ENCODE measurements at regions not wholly inside any gene's neighbourhood (a gene's known extent, or its start where the extent isn't known, plus 50 kb on each side); places are given as distances from the start of the nearest gene placed in this dataset.

DNA sequence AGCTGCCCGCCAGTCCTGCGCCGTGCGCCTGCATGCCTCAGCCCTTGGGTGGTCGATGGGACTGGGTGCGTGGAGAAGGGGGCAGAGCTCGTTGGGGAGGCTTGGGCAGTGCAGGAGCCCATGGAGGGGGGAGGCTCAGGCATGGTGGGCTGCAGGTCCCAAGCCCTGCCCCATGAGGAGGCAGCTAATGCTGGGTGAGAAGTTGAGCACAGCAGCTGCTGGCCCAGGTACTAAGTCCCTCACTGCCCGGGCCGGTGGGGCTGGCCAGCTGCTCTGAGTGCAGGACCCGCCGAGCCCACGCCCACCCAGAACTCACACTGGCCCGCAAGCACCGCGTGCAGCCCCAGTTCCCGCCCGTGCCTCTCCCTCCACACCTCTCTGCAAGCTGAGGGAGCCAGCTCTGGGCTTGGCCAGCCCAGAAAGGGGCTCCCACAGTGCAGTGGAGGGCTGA lies 764.3 kb upstream of the TYRP1 start:
- Mint-ChIP-seq H3K4me3 (no peak overlapping the region), H3K4me1 (no peaks in the 10 kb centered on the region), H3K9me3 (ENCODE audit: insufficient read depth) (peaks cover 2% of the 10 kb centered on the region), H3K27me3 (no peaks in the 10 kb centered on the region), H3K27ac (no peak overlapping the region)
- Histone ChIP-seq H3K27me3 (replicated peaks in 1 of 4; ENCODE audit: control extremely low read depth in 1 of 4, control insufficient read depth in 3 of 4, insufficient read depth in 4 of 4, low read length in 3 of 4) (no peaks in the 10 kb centered on the region), H3K4me1 (ENCODE audit: control insufficient read depth in 2 of 2, insufficient read depth in 2 of 2, low read length in 2 of 2) (no peaks in the 10 kb centered on the region), H3K9ac (ENCODE audit: low read length) (no peak overlapping the region), H3K27ac (ENCODE audit: low read length in 2 of 2) (no peak overlapping the region), H3K79me2 (ENCODE audit: control insufficient read depth, insufficient read depth, low read length) (no peaks in the 10 kb centered on the region), H3K36me3 (replicated peaks in 1 of 2; ENCODE audit: control extremely low read depth in 1 of 2, control insufficient read depth in 1 of 2, extremely low read depth in 1 of 2, insufficient read depth in 2 of 2, low read length in 1 of 2) (no peaks in the 10 kb centered on the region), H4K20me1 (ENCODE audit: control insufficient read depth, insufficient read depth, low read length, poor library complexity, severe bottlenecking) (no peaks in the 10 kb centered on the region), H3K9me3 (ENCODE audit: control extremely low read depth in 1 of 3, control insufficient read depth in 2 of 3, insufficient read depth in 1 of 3, low read length in 2 of 3) (peaks cover 0 to 8% (median 0%) of the 10 kb centered on the region in 3 donors), H2AFZ (ENCODE audit: insufficient read depth, low read depth, low read length, poor library complexity, severe bottlenecking) (no peak overlapping the region), H3K4me2 (replicated peaks; ENCODE audit: low read depth, low read length, poor library complexity, severe bottlenecking) (no peak overlapping the region), H3K4me3 (ENCODE audit: control extremely low read depth in 1 of 5, extremely low read depth in 1 of 5, insufficient read depth in 1 of 5, low read depth in 2 of 5, low read length in 4 of 5) (no peak overlapping the region)
- CTCF ChIA-PET: no interaction called here
- TF ChIP-seq EZH2 (IDR thresholded peaks at IDR 0.05; ENCODE audit: borderline replicate concordance, insufficient read depth, low read depth, low read length, poor library complexity, severe bottlenecking): no peak
- TF ChIP-seq, protein P1, sequence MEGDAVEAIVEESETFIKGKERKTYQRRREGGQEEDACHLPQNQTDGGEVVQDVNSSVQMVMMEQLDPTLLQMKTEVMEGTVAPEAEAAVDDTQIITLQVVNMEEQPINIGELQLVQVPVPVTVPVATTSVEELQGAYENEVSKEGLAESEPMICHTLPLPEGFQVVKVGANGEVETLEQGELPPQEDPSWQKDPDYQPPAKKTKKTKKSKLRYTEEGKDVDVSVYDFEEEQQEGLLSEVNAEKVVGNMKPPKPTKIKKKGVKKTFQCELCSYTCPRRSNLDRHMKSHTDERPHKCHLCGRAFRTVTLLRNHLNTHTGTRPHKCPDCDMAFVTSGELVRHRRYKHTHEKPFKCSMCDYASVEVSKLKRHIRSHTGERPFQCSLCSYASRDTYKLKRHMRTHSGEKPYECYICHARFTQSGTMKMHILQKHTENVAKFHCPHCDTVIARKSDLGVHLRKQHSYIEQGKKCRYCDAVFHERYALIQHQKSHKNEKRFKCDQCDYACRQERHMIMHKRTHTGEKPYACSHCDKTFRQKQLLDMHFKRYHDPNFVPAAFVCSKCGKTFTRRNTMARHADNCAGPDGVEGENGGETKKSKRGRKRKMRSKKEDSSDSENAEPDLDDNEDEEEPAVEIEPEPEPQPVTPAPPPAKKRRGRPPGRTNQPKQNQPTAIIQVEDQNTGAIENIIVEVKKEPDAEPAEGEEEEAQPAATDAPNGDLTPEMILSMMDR (IDR thresholded peaks at IDR 0.05): no peak
- WGBS (ENCODE audit: insufficient coverage): 91% methylated on average over 13 of the region's 17 CpGs
- POLR2A ChIA-PET: no interaction called here
- DNase-seq: no peak
- intact Hi-C loops (cut with micrococcal nuclease): no loop called here
- ATAC-seq (ENCODE audit: low read depth): no peak

DNA sequence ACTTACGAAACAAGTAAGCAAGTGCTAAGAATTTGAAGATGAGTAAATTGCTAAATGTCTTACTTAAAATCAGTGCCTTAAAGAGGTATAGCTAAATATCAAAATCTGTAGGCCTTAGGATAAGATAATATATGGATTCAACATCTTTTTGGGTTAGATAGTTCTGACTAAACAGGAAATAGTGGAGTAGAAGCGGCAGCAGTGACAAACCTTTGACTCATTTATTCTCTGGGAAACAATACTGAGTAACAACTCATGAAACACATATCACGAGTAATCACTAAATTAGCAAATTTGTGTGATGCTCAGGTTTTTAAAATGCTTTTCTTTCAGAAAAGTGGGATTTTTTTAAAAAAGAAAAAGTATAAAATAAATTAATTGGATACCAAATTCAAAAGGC lies 762.1 kb upstream of the TYRP1 start:
- no peak overlapping the region for H3K4me3 Mint-ChIP-seq
- H3K4me1 ChIP-seq (ENCODE audit: control insufficient read depth in 2 of 2, insufficient read depth in 2 of 2, low read length in 2 of 2): no peaks in the 10 kb centered on the region

More for the DNA sequence above, 762.1 kb upstream of the TYRP1 start:
- Histone ChIP-seq H2AFZ (ENCODE audit: insufficient read depth, low read depth, low read length, poor library complexity, severe bottlenecking) (no peak overlapping the region), H3K27me3 (replicated peaks in 1 of 4; ENCODE audit: control extremely low read depth in 1 of 4, control insufficient read depth in 3 of 4, insufficient read depth in 4 of 4, low read length in 3 of 4) (no peaks in the 10 kb centered on the region), H3K27ac (ENCODE audit: low read length in 2 of 2) (no peak overlapping the region), H4K20me1 (ENCODE audit: control insufficient read depth, insufficient read depth, low read length, poor library complexity, severe bottlenecking) (no peaks in the 10 kb centered on the region), H3K9ac (ENCODE audit: low read length) (no peak overlapping the region), H3K4me2 (replicated peaks; ENCODE audit: low read depth, low read length, poor library complexity, severe bottlenecking) (no peak overlapping the region), H3K4me3 (ENCODE audit: control extremely low read depth in 1 of 5, extremely low read depth in 1 of 5, insufficient read depth in 1 of 5, low read depth in 2 of 5, low read length in 4 of 5) (no peak overlapping the region), H3K79me2 (ENCODE audit: control insufficient read depth, insufficient read depth, low read length) (no peaks in the 10 kb centered on the region), H3K9me3 (ENCODE audit: control extremely low read depth in 1 of 3, control insufficient read depth in 2 of 3, insufficient read depth in 1 of 3, low read length in 2 of 3) (peaks cover 0 to 8% (median 0%) of the 10 kb centered on the region in 3 donors), H3K36me3 (replicated peaks in 1 of 2; ENCODE audit: control extremely low read depth in 1 of 2, control insufficient read depth in 1 of 2, extremely low read depth in 1 of 2, insufficient read depth in 2 of 2, low read length in 1 of 2) (no peaks in the 10 kb centered on the region)
- intact Hi-C loops (cut with micrococcal nuclease): no loop called here
- no CpG with 5 or more reads among the region's 3 CpGs for WGBS (ENCODE audit: insufficient coverage)
- TF ChIP-seq, protein P1 (IDR thresholded peaks at IDR 0.05): no peak
- TF ChIP-seq EZH2 (IDR thresholded peaks at IDR 0.05; ENCODE audit: borderline replicate concordance, insufficient read depth, low read depth, low read length, poor library complexity, severe bottlenecking): no peak
- ATAC-seq (ENCODE audit: low read depth): no peak
- Mint-ChIP-seq H3K9me3 (ENCODE audit: insufficient read depth) (peaks cover 2% of the 10 kb centered on the region), H3K4me1 (no peaks in the 10 kb centered on the region), H3K27me3 (no peaks in the 10 kb centered on the region), H3K27ac (no peak overlapping the region)
- no peak for DNase-seq
- ChIA-PET CTCF (no interaction called here), POLR2A (no interaction called here)

Measured in B cell (primary cell).